HG03460 (cell line): ENCODE measurements at regions not wholly inside any gene's neighbourhood (a gene's known extent, or its start where the extent isn't known, plus 50 kb on each side); places are given as distances from the start of the nearest gene placed in this dataset.

Source experiments
- ATAC-seq: cut with Tn5 transposase; IDR thresholded peaks from one replicate; pipeline ENCODE4 v1.9.1; 2021; ENCODE audit not compliant: unreplicated experiment

DNA sequence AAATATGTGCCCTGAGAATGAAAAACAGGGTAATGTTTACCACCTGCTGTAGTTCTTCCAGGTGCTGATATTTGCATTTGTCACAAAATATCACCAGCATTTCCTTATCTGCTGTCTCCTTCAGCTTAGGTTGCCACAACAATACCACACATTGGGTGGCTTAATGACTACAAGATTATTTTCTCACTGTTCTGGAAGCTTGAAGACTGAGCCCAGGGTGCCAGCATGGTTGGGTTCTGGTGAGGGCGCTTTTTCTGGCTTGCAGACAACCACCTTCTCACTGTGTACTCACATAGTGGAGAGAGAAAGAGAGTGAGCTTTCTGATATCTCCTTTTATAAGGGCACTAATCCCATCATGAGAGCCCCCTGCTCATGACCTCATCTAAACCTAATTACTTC lies 407.5 kb upstream of the RGPD4 start:
- ATAC-seq: no peak

DNA sequence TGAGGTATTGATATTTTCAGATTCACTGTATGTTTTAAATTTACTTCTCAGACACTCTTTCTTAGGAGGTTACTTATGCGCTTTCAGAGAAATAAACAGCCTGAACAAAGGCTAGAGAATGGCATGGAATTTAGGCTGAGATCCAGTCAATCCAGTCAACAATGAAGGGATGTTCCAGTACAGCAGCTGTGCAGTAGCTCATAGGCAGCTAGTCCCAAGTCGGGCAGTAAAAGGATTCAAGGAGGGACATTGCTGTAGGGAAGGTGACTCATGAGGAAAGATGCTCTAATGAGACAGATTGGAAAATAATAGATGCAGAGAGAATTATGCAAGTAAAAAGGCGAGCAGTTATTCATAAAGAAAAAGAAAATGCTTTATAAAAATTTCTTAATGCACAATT lies 397.9 kb upstream of the RGPD4 start:
- ATAC-seq: no peak

DNA sequence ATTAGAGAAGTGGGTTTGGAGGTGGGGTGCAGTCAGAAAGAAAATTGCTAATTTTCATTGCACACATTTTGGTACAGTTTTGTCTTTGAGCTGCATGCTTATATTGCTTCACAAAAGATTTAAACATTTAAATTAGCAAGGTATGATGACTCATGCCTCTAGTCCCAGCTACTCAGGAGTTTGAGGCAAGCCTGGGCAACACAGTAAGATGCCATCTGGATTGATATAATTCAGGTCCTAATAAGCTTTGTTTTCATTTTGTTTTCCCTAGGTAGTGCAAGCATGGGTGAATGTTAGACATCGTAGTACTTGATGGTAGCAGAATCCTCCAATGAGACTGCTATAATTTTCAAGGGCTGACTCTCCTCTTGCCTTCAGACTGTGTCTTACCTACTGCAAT lies 396.7 kb upstream of the RGPD4 start:
- ATAC-seq: no peak

DNA sequence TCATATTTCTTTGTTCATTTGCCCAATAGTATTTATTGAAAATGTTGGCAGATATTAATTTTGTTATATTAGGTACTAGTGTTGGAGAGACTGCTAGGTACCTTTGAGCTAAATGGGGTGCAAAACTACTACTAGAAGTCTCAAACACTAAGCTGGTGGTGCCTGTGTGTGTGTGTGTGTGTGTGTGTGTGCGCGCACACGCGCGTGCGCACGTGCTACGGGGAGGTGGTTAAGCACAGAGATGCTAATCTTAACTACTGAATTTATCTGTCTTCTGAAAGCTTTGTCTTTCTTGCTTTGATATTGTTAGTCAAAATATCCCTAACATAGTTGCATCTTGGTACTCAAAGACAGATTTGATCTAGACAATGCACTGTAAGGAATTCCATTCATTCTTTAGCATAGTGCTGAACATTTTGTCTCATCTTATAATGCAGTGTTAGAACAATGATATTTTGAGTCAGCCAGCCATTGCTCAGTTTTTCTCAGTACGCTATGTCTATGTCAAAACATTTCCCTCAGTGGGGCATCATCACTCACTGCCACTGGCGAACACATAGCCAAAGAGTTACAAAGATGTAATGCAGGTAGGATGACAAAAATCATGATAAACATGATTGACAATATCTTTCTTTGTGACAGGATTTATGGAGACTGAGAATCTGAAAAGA lies 396.0 kb upstream of the RGPD4 start:
- no peak for ATAC-seq

DNA sequence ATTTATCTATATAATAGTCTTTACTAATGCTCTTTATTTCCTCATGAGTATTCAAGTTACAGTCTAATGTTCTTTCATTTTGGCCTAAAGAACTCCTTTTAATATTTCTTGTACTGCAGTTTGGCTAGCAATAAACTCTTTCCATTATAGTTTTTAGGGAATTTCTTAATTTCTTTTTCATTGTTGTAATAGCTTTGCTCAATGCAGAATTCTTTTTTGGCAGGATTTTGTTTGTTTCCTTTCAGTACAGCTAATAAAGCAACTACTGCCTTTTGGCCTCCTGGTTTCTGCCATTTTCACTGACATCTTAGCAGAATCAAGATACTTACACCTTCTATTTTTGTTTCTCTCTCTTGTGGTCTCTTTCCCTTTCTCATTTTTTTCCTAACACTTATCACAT lies 390.4 kb upstream of the RGPD4 start:
- no peak for ATAC-seq

DNA sequence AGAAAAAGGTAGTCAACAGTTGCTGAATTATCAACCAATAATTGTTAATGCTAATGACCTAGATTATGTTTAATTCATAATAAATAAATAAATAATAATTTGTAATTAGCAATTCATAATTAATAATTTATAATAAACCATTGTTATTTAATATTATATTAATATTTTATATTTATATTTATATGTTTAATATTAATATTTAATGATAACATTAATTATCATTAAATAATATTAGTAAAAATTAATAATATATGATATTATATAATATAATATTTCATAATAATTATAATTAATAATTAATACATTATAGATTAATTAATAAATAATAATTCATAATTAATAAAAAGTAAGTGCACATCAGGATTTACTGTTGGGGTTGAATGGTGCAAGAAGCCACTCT lies 389.4 kb upstream of the RGPD4 start:
- ATAC-seq: no peak

DNA sequence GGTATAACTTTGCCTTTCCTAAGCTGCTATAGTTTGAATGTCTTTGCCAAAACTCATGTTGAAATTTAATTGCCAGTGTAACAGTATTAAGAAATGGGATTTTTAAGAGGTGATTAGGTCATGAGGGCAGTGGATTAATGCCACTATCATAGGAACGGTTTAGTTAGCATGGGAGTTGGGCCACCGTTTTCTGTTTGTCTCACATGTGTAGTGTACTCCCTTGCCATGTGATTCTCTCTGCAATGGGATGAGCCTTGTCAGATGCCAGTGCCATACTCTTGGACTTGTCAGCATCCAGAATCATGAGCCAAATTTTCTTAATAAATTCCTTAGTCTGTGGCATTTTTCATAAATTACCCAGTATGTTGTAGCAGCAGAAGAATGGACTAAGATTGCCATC lies 388.9 kb upstream of the RGPD4 start:
- no peak for ATAC-seq

DNA sequence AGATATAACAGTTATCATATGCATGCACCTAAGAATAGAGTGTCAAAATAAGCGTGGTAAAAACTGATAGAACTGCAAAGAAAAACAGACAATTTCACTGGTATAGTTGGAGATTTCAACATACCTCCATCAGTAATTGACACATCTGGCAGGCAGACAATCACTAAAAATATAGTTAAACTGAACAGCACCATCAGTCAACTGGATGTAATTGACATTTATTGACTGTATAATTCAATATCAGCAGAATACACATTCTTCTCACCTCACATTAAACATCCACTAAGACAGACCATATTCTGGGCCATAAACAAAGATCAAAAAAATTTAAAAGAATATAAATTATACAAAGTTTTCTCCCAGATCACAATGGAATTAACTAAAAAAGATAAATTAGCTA lies 378.5 kb upstream of the RGPD4 start:
- ATAC-seq: no peak

DNA sequence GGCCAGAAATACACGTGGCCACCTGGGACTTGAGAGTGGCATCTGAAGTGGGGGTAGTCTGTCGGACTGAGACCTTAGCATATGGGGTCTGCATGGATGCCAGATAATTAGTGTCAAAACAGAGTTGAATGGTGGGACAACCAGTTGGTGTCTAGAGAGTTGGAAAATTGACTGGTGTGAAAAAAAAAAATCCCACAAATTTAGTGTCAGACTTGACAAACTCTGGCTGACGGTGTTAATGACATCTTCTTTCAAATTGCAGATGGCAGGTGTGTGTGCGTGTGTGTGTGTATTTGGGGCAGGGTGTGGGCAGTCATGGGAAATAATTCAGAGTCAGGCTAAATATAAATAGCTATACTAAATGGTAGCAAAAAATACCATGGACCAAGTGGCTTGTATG lies 365.4 kb upstream of the RGPD4 start:
- no peak for ATAC-seq

DNA sequence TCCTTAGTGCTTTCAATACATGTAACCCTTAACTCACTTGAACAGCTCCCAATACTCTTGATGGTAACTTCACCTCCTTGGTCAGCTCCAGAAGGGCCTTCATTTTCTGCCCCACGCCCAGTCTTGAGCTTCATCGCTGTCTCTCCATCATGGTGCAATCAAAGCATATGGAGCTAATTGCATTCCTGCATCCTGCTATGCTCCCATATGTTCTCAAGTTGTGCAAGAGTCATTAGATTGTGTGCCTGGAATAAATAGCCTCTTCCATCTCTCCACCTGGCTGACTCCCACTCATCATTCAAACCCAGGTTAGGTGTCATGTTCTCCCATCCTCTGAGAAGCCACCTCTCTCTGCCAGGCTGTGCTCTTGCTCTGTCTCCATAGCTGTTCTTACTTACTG lies 364.5 kb upstream of the RGPD4 start:
- no peak for ATAC-seq

DNA sequence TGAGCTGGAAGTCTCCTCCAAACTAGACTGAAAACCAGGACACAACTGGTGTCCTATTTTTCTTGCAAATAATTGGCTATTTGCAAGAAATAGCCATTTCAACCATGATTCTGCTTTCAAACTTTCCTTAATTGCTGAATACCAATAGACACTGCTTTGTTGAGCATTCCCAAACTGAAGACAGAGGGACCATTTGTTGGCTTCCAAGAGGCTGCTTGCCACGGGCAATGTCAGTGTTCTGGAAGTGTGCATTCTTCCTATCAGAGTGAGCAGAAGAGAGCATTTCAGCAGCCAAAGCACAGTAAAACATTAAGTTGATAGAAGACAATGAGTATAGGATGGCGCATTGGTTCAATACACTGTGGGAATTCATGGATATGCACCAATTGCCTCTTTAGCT lies 360.5 kb upstream of the RGPD4 start:
- ATAC-seq: no peak

DNA sequence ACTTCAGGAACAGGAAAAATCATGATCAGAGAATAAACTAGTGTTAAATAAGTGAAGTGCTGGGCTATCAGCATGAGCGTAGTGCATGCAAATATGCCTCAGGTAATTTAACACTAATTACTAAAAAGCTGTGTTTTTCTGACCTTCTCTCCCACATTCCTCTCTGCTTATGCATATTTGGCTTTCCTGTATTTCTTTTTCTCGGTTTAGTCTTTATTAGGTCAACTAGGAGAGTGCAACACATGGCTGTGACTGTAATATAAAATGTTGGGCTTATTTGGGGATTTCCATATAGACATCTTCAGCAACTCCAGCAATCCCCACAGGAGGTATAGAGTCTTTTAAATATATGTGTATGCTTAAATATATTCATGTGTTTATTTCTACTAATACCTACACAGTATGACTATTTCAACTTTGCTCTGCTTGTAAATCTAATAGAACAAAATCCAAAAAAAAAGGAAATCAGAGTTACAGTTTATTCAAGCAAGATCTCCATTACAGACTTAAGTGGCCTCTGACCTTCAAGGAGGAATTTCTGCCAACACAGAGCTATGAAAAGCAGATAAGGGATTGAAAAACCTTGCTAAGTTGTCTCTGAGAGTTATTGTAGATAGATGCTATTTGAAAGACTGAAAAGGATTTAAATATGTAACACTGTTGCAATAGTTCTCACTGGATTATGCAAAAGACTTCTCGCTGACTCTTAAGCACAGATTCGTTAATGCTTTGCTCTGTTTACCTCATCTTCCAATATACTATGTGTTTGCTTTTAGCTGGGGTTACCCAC lies 359.5 kb upstream of the RGPD4 start:
- ATAC-seq: no peak

DNA sequence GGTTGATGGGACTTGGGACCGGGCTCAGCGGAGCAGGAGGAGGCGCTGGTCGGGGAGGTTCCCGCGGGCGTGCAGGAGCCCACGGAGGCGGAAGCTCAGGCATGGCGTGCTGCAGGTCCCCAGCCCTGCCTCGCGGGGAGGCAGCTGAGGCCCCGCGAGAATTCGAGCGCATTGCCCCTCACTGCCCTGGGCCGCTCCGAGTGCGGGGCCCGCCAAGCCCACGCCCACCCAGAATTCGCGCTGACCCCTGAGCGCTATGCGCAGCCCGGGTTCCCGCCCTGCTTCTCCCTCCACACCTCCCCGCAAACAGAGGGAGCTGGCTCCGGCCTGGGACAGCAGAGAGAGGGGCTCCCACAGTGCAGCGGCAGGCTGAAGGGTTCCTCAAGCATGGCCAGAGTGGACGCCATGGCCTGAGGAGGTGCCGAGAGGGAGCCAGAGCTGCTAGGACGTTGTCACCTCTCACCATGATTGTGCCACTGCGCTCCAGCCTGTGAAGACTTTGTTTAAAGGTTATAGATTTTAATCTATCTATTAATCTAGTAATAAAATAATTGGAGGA lies 357.2 kb upstream of the RGPD4 start:
- no peak for ATAC-seq

DNA sequence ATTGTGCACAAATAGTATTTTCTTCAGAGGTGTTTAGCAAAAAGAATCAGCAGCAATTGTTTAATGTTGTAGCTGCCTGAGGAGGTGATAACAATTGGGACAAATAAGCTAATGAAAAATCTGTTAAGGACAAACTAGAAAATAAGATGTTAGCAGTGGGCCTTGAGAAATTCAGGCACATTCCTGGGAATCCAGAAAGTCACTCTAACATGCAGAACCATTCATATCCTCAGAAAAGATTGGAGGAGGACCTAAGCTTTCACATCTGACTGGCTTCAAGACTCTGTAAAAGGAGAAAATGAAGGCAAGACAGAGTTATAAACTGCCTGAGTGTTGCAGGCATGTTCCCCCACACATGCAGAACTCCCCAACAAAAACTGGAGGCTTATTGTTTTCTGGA lies 353.5 kb upstream of the RGPD4 start:
- no peak for ATAC-seq

DNA sequence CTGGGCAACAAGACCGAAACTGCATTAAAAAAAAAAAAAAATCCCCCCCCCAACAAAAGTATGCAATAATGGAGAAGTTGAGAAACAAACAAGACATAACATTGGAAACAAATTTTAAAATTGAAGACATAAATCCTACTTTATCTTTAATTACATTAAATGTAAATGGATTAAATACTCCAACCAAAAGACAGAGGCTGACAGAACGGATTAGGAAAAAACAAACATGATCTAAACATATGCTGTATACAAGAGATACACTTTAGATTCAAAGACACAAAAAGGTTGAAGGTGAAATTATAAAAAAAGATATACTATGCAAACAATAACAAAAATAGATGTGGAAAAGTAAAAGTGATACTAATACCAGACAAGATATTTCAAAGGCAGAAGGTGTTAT lies 350.8 kb upstream of the RGPD4 start:
- ATAC-seq: no peak

DNA sequence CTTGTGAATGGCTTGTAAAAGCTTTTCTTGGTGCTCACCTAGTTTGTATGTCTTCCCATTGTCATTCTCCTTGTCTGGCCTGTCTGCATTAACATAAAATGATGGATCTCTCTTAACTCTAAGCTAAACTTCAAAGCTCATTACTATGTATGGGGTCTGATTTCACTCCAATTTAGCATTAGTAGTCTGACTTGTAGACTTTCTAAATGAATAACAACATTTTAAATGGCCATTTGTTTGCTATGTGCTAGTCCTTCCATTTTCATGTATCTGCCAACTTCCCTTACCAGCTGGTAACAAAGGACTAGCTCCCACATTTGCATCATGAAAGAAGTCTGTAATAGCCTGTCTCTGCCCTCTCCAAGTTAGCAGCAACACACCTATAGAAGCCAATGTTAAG lies 324.2 kb upstream of the RGPD4 start:
- ATAC-seq: no peak

DNA sequence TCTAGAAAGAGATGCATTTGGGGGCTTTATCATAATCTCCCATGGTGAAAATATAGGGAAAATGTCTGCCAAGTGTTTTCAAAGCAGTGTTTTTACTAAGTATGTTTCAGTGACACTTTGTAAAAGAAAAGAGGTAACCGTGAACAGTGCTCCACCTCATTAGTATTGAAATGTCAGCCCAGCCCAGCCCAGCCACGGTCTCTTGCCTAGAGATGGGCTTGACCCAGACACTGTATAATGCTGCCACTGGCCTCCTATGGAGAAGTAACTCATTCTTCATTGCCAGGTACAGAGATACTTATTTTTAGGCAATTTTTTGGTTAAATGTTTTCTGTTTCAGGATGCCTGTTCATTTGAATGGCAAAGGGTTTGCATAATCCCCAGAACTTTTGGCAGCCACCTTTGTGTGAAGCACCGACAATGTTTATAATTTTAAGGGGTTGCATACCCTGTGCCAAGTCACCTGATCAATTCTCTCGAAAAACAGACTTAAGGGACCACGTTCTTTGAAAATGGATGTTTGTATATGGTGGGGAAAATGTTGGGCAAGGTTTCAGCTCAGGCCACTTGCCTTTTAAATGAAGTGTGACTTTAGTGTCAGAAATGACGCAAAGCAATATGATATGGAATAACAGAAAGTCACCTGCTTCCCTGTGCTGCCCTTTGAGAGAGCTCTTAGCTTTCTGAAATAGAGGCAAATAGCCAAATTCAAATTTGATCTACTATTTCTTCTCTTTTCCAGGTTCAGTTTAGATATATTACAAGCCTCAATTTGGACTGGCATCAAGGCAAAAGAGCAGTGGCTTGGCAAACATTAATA lies 314.5 kb upstream of the RGPD4 start:
- no peak for ATAC-seq

DNA sequence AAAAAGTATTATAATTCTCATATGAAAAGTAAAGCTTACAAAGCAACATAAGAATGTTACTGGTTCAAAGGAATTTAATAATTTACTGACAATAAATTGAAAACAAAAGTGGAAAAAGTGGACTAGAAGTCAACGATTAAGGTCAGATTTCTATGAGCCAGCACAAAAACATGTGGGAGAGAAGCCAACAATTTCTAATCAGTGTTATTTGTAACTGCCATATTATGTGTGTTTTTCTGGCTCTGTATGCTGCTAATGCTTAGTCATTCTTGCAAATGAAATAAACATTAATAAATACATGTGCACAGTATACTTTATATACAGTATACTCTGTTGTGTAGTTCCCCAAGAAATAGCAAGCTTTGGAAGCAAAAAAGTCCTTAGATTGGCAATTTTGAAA lies 301.3 kb upstream of the RGPD4 start:
- no peak for ATAC-seq

DNA sequence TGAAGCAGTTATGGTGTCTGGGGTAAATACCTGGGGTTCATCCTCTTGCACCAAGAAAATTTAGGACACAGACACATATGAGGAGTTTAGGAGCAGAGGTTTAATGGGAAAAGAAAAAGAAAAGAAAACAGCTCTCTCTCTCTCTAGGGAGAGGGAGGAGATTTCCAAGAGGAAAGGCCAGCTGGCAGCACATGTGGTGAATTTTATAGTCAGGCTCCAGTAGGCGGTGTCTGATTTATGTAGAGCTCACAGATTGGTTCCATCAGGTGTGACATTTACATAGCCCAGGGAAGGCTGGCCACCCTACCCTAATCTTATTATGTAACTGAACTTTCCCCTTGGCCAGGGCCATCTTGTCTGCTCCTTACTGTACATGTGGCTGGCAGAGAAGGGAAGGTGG lies 297.5 kb upstream of the RGPD4 start:
- no peak for ATAC-seq

DNA sequence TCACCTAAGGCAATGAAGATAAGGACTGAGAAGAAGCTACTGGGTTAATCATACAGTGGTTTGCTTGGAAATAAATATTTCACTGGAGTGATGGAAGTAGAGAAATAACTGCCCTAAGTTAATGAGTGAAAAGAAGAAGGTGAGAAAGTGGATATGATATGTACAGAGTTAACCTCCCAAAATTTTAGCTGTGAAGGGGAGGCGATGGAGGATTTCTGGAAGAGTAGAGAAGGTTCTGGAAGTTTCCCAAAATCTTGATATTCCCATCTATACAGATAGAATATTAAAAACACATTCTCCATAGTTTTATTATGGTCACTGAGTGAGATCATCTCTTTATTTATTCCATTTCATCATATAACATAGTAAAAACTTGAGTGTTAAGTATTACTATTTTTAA lies 296.6 kb upstream of the RGPD4 start:
- no peak for ATAC-seq

DNA sequence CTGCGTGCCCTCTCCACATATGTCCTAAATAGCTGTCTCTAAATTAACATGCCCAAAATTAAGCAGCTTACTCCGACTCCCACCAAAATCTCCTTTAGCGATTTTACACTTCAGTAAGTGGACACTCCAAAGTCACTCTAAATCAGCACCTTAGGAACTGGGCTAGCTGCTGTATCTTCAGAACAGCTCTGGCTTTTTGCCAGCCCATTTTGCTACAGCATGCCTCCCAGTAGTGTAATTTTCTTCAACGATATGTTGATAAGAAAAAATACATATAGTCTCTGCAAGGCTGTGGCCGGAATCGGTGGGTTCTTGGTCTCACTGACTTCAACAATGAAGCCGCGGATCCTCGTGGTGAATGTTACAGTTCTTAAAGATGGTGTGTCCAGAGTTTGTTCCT lies 291.8 kb upstream of the RGPD4 start:
- no peak for ATAC-seq
